WTC11 (cell line): ENCODE measurements at regions not wholly inside any gene's neighbourhood (a gene's known extent, or its start where the extent isn't known, plus 50 kb on each side); places are given as distances from the start of the nearest gene placed in this dataset.

Experiments
- ESRRA ChIP-seq: sonication (generic); formaldehyde crosslinking; IDR thresholded peaks from 2 replicates; pipeline ENCODE4 v1.8.1; 2022; ENCODE audit warnings: mild to moderate bottlenecking, missing genetic modification reagents, borderline replicate concordance
- IRF2 ChIP-seq: sonication (generic); formaldehyde crosslinking; IDR thresholded peaks from 2 replicates; pipeline ENCODE4 v1.8.0; 2022; ENCODE audit warnings: low read depth, missing genetic modification reagents, borderline replicate concordance
- NR2C2 ChIP-seq: sonication (generic); formaldehyde crosslinking; IDR thresholded peaks from 2 replicates; pipeline ENCODE4 v1.8.0; 2022; ENCODE audit warnings: mild to moderate bottlenecking, missing genetic modification reagents
- NR3C1 ChIP-seq: sonication (generic); formaldehyde crosslinking; conservative IDR thresholded peaks from 2 replicates; pipeline ENCODE4 v1.8.1; 2023; ENCODE audit warnings: low read depth, mild to moderate bottlenecking, missing genetic modification reagents
- RELA ChIP-seq: sonication (generic); formaldehyde crosslinking; IDR thresholded peaks from 2 replicates; pipeline ENCODE4 v1.8.1; 2022; ENCODE audit warnings: missing genetic modification reagents, mild to moderate bottlenecking, borderline replicate concordance
- SMAD4 ChIP-seq: sonication (generic); formaldehyde crosslinking; IDR thresholded peaks from 2 replicates; pipeline ENCODE4 v1.8.0; 2022; ENCODE audit warnings: mild to moderate bottlenecking, missing genetic modification reagents
- SOX15 ChIP-seq: fragments of 250-450 bp; sonication (Bioruptor Pico); IDR thresholded peaks from 2 replicates; pipeline ENCODE4 v1.9.0; 2021; ENCODE audit warnings: mild to moderate bottlenecking
- SP1 ChIP-seq: sonication (generic); formaldehyde crosslinking; conservative IDR thresholded peaks from 2 replicates; pipeline ENCODE4 v1.8.1; 2022; ENCODE audit warnings: missing genetic modification reagents
- TCF7 ChIP-seq: sonication (generic); formaldehyde crosslinking; IDR thresholded peaks from 2 replicates; pipeline ENCODE4 v1.8.0; 2022; ENCODE audit warnings: mild to moderate bottlenecking, low read depth, missing genetic modification reagents, moderate library complexity
- ZNF232 ChIP-seq: sonication (generic); formaldehyde crosslinking; IDR thresholded peaks from 2 replicates; pipeline ENCODE4 v1.8.0; 2022; ENCODE audit warnings: mild to moderate bottlenecking, missing genetic modification reagents
- TF ChIP-seq, protein P1 (sequence below): fragments of 200-600 bp; IDR thresholded peaks from 2 replicates; pipeline ENCODE4 v1.8.0; 2022; ENCODE audit warnings: antibody characterized with exemption
- TF ChIP-seq, protein P2 (sequence below): sonication (generic); formaldehyde crosslinking; IDR thresholded peaks from 2 replicates; pipeline ENCODE4 v1.8.1; 2023; ENCODE audit warnings: mild to moderate bottlenecking, missing genetic modification reagents
- TF ChIP-seq, protein P3 (sequence below): sonication (generic); formaldehyde crosslinking; IDR thresholded peaks from 2 replicates; pipeline ENCODE4 v1.8.1; 2023; ENCODE audit warnings: mild to moderate bottlenecking, missing genetic modification reagents, moderate library complexity

GRCh38 chr1:4346131-4346530, 308.3 kb upstream of the AJAP1 start:
- TF ChIP-seq IRF2 (no peak), SOX15 (CRISPR knock-in tag) (no peak), ESRRA (CRISPR knock-in tag) (no peak), ZNF232 (CRISPR knock-in tag) (no peak), NR2C2 (no peak), NR3C1 (CRISPR knock-in tag) (no peak), SMAD4 (CRISPR knock-in tag) (no peak), RELA (CRISPR knock-in tag) (no peak), SP1 (CRISPR knock-in tag) (no peak), TCF7 (CRISPR knock-in tag) (no peak)
- TF ChIP-seq, protein P1, sequence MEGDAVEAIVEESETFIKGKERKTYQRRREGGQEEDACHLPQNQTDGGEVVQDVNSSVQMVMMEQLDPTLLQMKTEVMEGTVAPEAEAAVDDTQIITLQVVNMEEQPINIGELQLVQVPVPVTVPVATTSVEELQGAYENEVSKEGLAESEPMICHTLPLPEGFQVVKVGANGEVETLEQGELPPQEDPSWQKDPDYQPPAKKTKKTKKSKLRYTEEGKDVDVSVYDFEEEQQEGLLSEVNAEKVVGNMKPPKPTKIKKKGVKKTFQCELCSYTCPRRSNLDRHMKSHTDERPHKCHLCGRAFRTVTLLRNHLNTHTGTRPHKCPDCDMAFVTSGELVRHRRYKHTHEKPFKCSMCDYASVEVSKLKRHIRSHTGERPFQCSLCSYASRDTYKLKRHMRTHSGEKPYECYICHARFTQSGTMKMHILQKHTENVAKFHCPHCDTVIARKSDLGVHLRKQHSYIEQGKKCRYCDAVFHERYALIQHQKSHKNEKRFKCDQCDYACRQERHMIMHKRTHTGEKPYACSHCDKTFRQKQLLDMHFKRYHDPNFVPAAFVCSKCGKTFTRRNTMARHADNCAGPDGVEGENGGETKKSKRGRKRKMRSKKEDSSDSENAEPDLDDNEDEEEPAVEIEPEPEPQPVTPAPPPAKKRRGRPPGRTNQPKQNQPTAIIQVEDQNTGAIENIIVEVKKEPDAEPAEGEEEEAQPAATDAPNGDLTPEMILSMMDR: no peak
- TF ChIP-seq, protein P2, sequence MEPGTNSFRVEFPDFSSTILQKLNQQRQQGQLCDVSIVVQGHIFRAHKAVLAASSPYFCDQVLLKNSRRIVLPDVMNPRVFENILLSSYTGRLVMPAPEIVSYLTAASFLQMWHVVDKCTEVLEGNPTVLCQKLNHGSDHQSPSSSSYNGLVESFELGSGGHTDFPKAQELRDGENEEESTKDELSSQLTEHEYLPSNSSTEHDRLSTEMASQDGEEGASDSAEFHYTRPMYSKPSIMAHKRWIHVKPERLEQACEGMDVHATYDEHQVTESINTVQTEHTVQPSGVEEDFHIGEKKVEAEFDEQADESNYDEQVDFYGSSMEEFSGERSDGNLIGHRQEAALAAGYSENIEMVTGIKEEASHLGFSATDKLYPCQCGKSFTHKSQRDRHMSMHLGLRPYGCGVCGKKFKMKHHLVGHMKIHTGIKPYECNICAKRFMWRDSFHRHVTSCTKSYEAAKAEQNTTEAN (CRISPR knock-in tag): no peak
- TF ChIP-seq, protein P3, sequence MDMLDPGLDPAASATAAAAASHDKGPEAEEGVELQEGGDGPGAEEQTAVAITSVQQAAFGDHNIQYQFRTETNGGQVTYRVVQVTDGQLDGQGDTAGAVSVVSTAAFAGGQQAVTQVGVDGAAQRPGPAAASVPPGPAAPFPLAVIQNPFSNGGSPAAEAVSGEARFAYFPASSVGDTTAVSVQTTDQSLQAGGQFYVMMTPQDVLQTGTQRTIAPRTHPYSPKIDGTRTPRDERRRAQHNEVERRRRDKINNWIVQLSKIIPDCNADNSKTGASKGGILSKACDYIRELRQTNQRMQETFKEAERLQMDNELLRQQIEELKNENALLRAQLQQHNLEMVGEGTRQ (CRISPR knock-in tag): no peak
